AG04449 (cell line): ENCODE measurements at regions not wholly inside any gene's neighbourhood (a gene's known extent, or its start where the extent isn't known, plus 50 kb on each side); places are given as distances from the start of the nearest gene placed in this dataset.

Experiments used
- CTCF ChIA-PET: fragments of 350-600 bp; formaldehyde crosslinking; extraction: SDS; loops from one replicate; lab custom pipeline; 2021; ENCODE audit warnings: antibody characterized with exemption; lab: Yijun Ruan, JAX
- POLR2A ChIA-PET: fragments of 400-600, 350-600 bp; formaldehyde crosslinking; extraction: SDS; loops from one replicate; lab custom pipeline; 2020; ENCODE audit warnings: antibody characterized with exemption, inconsistent platforms; lab: Yijun Ruan, JAX
- DNase-seq: peaks from one replicate; pipeline ENCODE4 v3.0.0-alpha.2; 2010; ENCODE audit warnings: low read depth, low spot score
- H3K4me3 ChIP-seq: 2 replicates; pipeline ENCODE4 v1.5.1; 2011; ENCODE audit warnings: low read depth, mild to moderate bottlenecking, control low read depth, low read length
- TF ChIP-seq, protein P1 (sequence below): IDR thresholded peaks from one replicate; pipeline ENCODE4 v1.5.1; 2011; ENCODE audit warnings: mild to moderate bottlenecking, moderate library complexity, low read length, control low read depth, inconsistent platforms; ENCODE audit not compliant: insufficient read depth; ENCODE audit errors: missing control alignments

DNA sequence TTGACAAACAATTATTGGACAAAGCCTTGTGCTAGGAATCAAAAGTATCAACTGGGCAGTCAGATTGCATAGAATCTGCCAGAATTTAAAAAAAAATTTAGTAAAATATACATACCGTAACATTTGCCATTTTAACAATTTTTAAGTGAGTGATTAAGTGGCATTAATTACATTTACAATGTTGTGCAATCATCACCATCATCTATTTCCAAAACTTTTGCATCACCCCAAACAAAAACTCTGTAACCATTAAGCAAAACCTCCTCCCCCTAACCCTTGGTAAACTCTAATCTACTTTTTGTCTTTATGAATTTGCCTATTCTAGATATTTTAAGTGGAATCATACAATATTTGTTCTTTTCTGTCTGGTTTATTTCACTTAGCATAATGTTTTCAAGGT is 182.8 kb downstream of the LMO4 start:
- ChIA-PET CTCF (no interaction called here), POLR2A (no interaction called here)
- H3K4me3 ChIP-seq: no peak overlapping the region
- TF ChIP-seq, protein P1, sequence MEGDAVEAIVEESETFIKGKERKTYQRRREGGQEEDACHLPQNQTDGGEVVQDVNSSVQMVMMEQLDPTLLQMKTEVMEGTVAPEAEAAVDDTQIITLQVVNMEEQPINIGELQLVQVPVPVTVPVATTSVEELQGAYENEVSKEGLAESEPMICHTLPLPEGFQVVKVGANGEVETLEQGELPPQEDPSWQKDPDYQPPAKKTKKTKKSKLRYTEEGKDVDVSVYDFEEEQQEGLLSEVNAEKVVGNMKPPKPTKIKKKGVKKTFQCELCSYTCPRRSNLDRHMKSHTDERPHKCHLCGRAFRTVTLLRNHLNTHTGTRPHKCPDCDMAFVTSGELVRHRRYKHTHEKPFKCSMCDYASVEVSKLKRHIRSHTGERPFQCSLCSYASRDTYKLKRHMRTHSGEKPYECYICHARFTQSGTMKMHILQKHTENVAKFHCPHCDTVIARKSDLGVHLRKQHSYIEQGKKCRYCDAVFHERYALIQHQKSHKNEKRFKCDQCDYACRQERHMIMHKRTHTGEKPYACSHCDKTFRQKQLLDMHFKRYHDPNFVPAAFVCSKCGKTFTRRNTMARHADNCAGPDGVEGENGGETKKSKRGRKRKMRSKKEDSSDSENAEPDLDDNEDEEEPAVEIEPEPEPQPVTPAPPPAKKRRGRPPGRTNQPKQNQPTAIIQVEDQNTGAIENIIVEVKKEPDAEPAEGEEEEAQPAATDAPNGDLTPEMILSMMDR: no peak
- DNase-seq: no peak

GRCh38 chr1:87512431-87512830 is 183.8 kb downstream of the LMO4 start:
- CTCF ChIA-PET: no interaction called here
- no peak overlapping the region for H3K4me3 ChIP-seq
- POLR2A ChIA-PET: no interaction called here
- no peak for DNase-seq
- TF ChIP-seq, protein P1: no peak

DNA sequence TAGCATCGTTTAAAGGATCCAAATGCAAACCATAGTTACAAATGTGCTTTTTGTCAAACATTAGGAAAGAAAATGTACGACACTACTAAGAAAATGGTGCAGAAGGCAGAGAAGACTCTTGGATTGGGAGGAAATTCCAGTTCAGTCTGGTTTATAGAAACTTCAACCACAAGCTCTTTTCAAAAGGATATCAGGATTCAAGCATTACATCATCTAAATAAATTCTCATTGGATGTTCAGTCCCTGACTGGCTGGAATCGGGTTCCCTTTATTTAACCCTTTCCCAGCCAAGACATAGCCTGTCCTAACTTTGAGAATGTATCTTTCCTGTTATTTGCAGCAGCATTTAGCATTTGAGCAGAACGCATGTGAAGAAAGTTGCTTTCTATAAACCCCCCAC is 184.6 kb downstream of the LMO4 start:
- CTCF ChIA-PET: interaction anchor here (1.1 kb wide), 1 partner anchor 158 kb away, joined by 3 read pairs; no protein-coding TSS in a partner anchor
- no peak overlapping the region for H3K4me3 ChIP-seq
- TF ChIP-seq, protein P1: no peak
- POLR2A ChIA-PET: no interaction called here
- DNase-seq: no peak

DNA sequence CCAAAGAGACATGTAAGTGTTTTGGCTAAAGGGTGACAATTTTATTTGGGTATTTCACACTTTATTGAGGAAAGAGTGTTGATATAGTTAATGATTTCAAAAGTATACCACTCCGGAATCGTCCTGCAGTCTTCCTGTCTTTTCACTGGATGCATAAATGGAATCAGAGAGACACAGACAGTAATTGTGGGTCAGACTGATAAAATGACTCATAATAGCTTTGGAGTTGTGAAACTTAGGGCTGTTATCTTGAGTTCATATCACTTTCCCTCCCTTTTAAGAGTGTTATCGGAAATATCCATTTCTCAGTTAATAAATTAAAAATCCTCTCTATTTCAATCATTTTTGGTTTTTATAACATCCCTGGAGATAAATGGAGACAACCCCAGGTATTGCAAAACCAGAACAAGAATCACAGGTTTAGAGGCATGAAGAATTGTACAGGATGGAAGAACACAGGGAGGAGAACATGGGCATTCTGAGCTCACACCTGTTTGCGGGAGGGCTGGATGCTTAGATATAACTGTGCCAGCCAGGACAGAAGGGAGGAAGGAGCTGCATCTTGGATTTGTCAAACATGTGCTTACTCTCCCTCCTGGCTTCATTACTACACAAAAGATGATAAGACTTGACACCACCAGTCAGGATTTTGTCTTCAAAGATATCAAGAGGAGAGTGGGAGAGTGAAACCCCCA is 185.4 kb downstream of the LMO4 start:
- ChIA-PET CTCF (interaction anchor here (1.1 kb wide), 1 partner anchor 159 kb away, joined by 3 read pairs; no protein-coding TSS in a partner anchor), POLR2A (no interaction called here)
- TF ChIP-seq, protein P1: no peak
- no peak overlapping the region for H3K4me3 ChIP-seq
- DNase-seq: no peak

DNA sequence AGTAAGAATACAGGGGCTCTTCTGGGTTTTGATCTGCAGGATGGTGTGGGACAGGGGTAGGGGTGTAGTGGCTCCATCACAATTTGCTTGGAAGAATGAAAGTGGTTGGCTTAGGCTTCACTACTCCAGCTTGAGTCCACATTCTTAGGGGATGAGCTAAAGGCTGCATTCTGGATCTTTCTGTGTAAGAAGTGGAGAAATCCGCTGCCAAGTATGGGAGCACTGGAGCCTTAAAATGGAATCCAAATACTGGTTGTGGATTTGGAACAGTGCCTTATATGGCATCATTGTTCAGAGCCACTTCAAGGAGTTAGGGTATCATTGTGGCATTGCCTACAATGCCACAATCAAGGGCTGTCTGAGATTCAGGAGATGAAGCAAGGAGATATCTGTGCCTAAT is 187.1 kb downstream of the LMO4 start:
- DNase-seq: no peak
- ChIA-PET CTCF (no interaction called here), POLR2A (no interaction called here)
- no peak overlapping the region for H3K4me3 ChIP-seq
- TF ChIP-seq, protein P1: no peak

DNA sequence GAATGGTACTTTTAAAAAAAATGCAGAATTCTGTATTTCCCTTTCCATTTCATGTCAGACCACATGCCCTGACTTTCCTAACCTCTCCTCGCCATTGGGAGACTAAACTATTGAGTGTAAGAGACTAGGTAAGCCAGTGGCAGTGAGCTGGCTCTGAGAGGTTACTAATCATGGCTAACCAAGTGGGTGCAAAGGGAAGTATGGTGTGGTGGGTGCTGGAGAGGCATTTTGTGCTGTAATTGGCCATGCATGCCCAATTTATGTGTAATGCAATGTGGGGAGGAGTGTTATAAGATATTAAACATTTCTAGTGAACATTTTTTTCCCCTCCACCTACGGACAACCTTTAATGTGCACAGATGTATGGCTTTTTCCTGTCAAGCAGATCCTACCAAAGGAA is 190.1 kb downstream of the LMO4 start:
- H3K4me3 ChIP-seq: no peak overlapping the region
- no peak for DNase-seq
- ChIA-PET CTCF (no interaction called here), POLR2A (no interaction called here)
- TF ChIP-seq, protein P1: no peak
